ENCODE measurements at regions not wholly inside any gene's neighbourhood (a gene's known extent, or its start where the extent isn't known, plus 50 kb on each side); places are given as distances from the start of the nearest gene placed in this dataset.

DNA sequence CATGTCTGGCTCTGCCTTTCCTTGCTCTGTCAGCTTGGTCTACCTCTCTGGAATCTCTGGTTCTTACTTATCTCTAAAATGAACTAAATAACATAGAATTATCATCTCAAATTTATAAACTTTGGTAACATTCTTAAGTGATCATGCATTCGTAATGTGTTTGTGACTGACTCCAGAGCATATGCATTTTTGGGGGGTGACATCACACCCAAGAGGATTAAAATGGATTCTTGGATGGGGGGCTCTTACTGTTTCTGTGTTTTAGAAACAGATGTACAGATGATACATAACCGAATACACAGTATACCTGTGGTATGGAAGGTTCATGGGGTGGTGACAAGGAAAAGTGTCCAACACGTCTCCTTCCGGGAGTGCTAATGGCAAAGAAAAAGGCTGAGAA lies 1162.1 kb downstream of the VRK1 start:
- TF ChIP-seq, protein P1, sequence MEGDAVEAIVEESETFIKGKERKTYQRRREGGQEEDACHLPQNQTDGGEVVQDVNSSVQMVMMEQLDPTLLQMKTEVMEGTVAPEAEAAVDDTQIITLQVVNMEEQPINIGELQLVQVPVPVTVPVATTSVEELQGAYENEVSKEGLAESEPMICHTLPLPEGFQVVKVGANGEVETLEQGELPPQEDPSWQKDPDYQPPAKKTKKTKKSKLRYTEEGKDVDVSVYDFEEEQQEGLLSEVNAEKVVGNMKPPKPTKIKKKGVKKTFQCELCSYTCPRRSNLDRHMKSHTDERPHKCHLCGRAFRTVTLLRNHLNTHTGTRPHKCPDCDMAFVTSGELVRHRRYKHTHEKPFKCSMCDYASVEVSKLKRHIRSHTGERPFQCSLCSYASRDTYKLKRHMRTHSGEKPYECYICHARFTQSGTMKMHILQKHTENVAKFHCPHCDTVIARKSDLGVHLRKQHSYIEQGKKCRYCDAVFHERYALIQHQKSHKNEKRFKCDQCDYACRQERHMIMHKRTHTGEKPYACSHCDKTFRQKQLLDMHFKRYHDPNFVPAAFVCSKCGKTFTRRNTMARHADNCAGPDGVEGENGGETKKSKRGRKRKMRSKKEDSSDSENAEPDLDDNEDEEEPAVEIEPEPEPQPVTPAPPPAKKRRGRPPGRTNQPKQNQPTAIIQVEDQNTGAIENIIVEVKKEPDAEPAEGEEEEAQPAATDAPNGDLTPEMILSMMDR (IDR thresholded peaks at IDR 0.05), result no peak
- TF ChIP-seq TEAD1 (CRISPR knock-in tag; IDR thresholded peaks at IDR 0.05) (no peak), GABPB1 (CRISPR knock-in tag; IDR thresholded peaks at IDR 0.05) (no peak), ZNF317 (CRISPR knock-in tag; IDR thresholded peaks at IDR 0.05; ENCODE audit: borderline replicate concordance, low read depth) (no peak), NFE2L1 (CRISPR knock-in tag; IDR thresholded peaks at IDR 0.05) (no peak), KAT7 (CRISPR knock-in tag; IDR thresholded peaks at IDR 0.05; ENCODE audit: borderline replicate concordance) (no peak), SMAD4 (CRISPR knock-in tag; IDR thresholded peaks at IDR 0.05) (no peak), NR2C2 (CRISPR knock-in tag; IDR thresholded peaks at IDR 0.05) (no peak), MYBL2 (CRISPR knock-in tag; IDR thresholded peaks at IDR 0.05) (no peak), SP1 (CRISPR knock-in tag; conservative IDR thresholded peaks at IDR 0.05) (no peak)
- TF ChIP-seq, protein P2, sequence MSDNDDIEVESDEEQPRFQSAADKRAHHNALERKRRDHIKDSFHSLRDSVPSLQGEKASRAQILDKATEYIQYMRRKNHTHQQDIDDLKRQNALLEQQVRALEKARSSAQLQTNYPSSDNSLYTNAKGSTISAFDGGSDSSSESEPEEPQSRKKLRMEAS (CRISPR knock-in tag; IDR thresholded peaks at IDR 0.05), result no peak
- TF ChIP-seq, protein P3, sequence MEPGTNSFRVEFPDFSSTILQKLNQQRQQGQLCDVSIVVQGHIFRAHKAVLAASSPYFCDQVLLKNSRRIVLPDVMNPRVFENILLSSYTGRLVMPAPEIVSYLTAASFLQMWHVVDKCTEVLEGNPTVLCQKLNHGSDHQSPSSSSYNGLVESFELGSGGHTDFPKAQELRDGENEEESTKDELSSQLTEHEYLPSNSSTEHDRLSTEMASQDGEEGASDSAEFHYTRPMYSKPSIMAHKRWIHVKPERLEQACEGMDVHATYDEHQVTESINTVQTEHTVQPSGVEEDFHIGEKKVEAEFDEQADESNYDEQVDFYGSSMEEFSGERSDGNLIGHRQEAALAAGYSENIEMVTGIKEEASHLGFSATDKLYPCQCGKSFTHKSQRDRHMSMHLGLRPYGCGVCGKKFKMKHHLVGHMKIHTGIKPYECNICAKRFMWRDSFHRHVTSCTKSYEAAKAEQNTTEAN (CRISPR knock-in tag; IDR thresholded peaks at IDR 0.05), result no peak
- TF ChIP-seq, protein P4, sequence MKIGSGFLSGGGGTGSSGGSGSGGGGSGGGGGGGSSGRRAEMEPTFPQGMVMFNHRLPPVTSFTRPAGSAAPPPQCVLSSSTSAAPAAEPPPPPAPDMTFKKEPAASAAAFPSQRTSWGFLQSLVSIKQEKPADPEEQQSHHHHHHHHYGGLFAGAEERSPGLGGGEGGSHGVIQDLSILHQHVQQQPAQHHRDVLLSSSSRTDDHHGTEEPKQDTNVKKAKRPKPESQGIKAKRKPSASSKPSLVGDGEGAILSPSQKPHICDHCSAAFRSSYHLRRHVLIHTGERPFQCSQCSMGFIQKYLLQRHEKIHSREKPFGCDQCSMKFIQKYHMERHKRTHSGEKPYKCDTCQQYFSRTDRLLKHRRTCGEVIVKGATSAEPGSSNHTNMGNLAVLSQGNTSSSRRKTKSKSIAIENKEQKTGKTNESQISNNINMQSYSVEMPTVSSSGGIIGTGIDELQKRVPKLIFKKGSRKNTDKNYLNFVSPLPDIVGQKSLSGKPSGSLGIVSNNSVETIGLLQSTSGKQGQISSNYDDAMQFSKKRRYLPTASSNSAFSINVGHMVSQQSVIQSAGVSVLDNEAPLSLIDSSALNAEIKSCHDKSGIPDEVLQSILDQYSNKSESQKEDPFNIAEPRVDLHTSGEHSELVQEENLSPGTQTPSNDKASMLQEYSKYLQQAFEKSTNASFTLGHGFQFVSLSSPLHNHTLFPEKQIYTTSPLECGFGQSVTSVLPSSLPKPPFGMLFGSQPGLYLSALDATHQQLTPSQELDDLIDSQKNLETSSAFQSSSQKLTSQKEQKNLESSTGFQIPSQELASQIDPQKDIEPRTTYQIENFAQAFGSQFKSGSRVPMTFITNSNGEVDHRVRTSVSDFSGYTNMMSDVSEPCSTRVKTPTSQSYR (CRISPR knock-in tag; IDR thresholded peaks at IDR 0.05), result no peak
- TF ChIP-seq, protein P5, sequence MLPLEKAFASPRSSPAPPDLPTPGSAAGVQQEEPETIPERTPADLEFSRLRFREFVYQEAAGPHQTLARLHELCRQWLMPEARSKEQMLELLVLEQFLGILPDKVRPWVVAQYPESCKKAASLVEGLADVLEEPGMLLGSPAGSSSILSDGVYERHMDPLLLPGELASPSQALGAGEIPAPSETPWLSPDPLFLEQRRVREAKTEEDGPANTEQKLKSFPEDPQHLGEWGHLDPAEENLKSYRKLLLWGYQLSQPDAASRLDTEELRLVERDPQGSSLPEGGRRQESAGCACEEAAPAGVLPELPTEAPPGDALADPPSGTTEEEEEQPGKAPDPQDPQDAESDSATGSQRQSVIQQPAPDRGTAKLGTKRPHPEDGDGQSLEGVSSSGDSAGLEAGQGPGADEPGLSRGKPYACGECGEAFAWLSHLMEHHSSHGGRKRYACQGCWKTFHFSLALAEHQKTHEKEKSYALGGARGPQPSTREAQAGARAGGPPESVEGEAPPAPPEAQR (CRISPR knock-in tag; IDR thresholded peaks at IDR 0.05), result no peak

Measured in WTC11 (cell line).